SK-N-MC (cell line): ENCODE measurements at regions not wholly inside any gene's neighbourhood (a gene's known extent, or its start where the extent isn't known, plus 50 kb on each side); places are given as distances from the start of the nearest gene placed in this dataset.

ENCODE experiments used
- EZH2 ChIP-seq: fragments of 200-600 bp; sonication (generic); IDR thresholded peaks from one replicate; pipeline ENCODE4 v1.6.1; 2017; ENCODE audit warnings: antibody characterized with exemption
- FOXP2 ChIP-seq: optimal IDR thresholded peaks from 2 replicates; pipeline ENCODE3; 2011; ENCODE audit warnings: mild to moderate bottlenecking, moderate library complexity; ENCODE audit not compliant: insufficient read depth; ENCODE audit errors: extremely low read length, control extremely low read depth
- POLR2AphosphoS5 ChIP-seq: IDR thresholded peaks from 2 replicates; pipeline ENCODE4 v1.6.1; 2012; ENCODE audit warnings: mild to moderate bottlenecking, low read depth, low read length, borderline replicate concordance

- no peak for TF ChIP-seq POLR2AphosphoS5
- TF ChIP-seq EZH2: no peak
- TF ChIP-seq FOXP2: no peak
Observed at GRCh38 chr10:6649903-6650302, 69.8 kb upstream of the PRKCQ start.
